Astrocyte of the cerebellum (primary cell): ENCODE measurements at regions not wholly inside any gene's neighbourhood (a gene's known extent, or its start where the extent isn't known, plus 50 kb on each side); places are given as distances from the start of the nearest gene placed in this dataset.

Experiments
- DNase-seq: peaks from one replicate; pipeline ENCODE4 v3.0.0-alpha.2; 2011; ENCODE audit warnings: low read depth
- H3K4me3 ChIP-seq: 2 replicates; pipeline ENCODE4 v1.5.1; 2011; ENCODE audit warnings: mild to moderate bottlenecking, low read depth, low read length, moderate library complexity
- in situ Hi-C: cut with HindIII; loops from 2 replicates; pipeline ENCODE4 v1.10.0; 2017; ENCODE audit warnings: low sequenced_read_pairs
- TF ChIP-seq, protein P1 (sequence below): IDR thresholded peaks from 2 replicates; pipeline ENCODE4 v1.5.1; 2012; ENCODE audit warnings: low read length, low read depth, moderate library complexity, mild to moderate bottlenecking; ENCODE audit errors: missing control alignments

DNA sequence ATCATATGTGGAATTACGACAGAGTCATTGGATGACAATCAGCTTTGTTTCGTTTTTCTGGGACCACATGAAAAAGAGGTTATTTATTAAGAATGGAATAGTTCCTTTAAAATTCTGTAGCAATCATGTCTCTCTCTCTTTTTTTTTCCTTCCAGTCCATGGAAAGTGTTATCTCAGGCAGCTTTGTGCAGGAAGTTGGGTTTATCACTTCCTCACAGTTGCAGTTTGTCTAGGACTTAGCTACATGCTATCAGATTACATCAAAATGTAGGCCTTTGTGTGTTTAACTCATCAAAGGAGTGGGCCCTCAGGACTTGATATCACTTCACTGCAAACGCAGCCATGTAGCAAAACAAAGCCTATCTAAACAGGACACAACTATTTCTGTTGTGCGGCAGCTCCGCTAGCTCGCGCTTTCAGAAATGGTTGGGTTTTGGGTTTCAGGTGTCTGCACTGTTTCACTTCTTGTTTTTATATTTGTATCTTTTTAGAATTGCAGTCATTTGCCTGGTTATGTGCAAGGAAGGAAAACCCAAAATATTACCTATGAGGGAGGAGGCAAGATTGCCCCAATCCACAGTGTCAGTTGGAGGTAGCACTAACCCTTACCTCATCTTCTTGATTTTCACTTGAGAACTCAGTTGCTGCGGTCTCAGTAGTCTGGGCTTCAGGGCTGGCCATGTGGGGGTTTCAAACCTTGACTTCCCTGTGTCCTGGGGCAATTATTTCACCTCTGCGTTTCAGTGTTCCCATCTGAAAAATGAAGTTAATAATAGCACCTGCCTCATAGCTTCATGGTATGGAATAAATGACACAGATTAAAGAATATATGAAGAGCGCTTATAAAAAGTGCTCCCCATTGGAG is 66.7 kb downstream of the HHEX start:
- H3K4me3 ChIP-seq: no peak overlapping the region
- TF ChIP-seq, protein P1, sequence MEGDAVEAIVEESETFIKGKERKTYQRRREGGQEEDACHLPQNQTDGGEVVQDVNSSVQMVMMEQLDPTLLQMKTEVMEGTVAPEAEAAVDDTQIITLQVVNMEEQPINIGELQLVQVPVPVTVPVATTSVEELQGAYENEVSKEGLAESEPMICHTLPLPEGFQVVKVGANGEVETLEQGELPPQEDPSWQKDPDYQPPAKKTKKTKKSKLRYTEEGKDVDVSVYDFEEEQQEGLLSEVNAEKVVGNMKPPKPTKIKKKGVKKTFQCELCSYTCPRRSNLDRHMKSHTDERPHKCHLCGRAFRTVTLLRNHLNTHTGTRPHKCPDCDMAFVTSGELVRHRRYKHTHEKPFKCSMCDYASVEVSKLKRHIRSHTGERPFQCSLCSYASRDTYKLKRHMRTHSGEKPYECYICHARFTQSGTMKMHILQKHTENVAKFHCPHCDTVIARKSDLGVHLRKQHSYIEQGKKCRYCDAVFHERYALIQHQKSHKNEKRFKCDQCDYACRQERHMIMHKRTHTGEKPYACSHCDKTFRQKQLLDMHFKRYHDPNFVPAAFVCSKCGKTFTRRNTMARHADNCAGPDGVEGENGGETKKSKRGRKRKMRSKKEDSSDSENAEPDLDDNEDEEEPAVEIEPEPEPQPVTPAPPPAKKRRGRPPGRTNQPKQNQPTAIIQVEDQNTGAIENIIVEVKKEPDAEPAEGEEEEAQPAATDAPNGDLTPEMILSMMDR: no peak
- no peak for DNase-seq
- in situ Hi-C loops: no loop called here

DNA sequence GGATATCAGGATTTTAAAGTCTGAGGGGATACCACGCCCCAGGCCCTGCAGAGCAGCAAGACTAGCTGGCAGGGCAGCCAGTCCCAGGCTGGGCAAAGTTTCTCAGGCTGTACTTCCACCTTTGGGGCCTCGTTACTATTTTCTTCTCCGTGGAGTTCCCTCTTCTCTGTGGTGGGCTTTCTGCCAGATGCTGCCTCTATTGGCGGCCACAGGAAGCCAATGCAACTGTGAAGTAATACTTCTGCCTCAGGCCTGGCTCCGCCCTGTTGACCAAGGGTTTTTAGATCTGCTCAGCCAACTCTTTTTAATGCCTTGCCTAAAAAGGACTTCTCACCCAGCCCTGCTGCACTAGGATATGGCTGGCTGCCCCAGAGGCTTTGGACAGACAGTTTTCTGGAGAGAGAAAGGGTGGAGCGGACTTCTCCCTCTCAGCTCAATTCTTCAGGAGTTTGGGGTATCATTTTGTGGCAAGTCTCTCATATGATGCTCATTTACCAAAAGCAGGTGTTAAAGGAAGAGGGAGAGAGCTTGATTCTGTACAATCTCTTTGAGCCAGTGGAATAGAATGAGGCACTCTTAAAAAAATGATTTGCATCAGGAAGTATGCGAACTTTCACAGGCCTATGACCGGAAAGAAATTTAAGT is 67.4 kb downstream of the HHEX start:
- in situ Hi-C loops: no loop called here

DNA sequence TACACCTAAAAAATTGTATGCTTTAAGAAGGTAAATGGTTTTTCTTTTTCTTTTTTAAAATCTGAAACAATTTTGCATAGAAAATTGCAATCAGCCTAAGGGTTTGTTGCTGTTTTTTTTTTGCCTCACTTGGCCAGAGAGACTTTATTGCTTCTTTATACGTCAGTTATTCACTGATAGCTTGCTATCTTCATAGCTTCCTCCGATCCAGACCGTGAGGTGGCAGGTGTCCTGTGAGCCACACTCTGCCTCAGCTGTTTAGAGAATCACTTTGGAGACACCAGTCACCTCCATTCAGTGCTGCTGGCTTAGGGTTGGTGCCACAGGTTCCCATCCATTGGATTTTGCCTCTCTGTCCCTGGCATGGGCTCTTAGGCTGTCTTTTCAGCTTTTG is 68.0 kb downstream of the HHEX start:
- in situ Hi-C loops: no loop called here
- no peak overlapping the region for H3K4me3 ChIP-seq
- TF ChIP-seq, protein P1: no peak
- DNase-seq: no peak

More for the DNA sequence above, 67.4 kb downstream of the HHEX start:
- peak; percentile 50 for DNase-seq
- no peak overlapping the region for H3K4me3 ChIP-seq
- TF ChIP-seq, protein P1: no peak

DNA sequence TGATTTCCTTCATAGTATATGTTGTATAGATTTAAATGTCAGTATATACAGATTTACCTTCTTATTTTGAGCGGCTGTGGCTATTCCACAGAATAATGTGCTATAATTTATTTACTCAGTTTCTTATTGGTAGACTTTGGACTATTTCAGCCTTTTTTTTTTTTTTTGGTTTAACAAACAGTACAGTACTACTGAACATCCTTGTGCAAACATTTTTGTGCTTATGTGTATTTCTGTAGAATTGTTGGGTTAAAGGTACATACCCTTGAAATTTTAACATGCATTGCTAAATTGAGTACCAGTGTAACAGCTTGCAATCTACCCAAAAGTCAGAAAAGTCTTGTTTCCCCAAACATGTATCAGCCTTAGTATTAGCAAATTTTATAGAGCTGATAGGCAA is 68.8 kb downstream of the HHEX start:
- TF ChIP-seq, protein P1: no peak
- in situ Hi-C loops: no loop called here
- H3K4me3 ChIP-seq: no peak overlapping the region
- no peak for DNase-seq

DNA sequence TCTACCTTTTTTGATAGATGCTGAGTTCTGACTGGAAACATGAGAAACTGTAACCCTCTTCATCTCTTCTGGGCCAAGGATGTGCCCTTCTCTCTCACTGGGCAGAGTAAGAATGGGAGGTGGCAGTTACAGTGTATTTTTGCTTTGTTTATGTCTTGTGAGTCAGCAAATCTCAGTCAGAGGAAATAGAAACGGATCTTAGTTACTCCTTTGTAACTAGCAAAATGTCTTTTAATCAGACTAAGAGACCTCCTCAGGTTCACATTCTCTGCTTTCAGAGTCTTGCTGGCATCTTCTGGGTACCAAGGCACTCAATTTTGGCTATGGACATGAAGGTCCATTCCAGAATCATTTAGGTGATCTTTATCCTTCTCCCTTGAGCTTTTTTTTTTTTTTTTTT is 70.9 kb downstream of the HHEX start:
- no peak for DNase-seq
- H3K4me3 ChIP-seq: no peak overlapping the region
- in situ Hi-C loops: no loop called here
- TF ChIP-seq, protein P1: no peak

DNA sequence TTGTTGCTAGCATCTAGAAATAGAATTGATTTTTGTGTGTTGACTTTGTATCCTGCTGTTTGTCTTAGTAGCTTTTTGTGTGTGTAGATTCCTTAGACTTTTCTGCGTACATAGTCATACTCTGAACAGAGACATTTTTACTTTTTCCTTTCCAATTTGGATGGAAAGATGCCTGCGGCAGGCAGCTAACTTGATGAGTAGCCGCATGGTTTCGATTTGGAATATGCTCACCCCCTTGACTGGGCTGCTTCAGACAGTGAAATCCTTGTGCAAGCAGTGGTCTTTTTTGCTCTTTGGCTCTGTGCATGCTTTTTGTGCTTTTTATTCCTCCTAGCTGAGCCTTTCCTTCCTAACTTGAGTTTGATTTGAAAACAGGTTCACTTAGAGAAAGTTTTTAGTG is 71.8 kb downstream of the HHEX start:
- DNase-seq: no peak

More for the DNA sequence above, 71.8 kb downstream of the HHEX start:
- no peak overlapping the region for H3K4me3 ChIP-seq
- in situ Hi-C loops: no loop called here
- TF ChIP-seq, protein P1: no peak
